Hepatocyte (in vitro differentiated cells): ENCODE measurements at regions not wholly inside any gene's neighbourhood (a gene's known extent, or its start where the extent isn't known, plus 50 kb on each side); places are given as distances from the start of the nearest gene placed in this dataset.

Experiments
- DNase-seq: peaks from one replicate; pipeline ENCODE4 v3.0.0-alpha.2; 2016; ENCODE audit warnings: low spot score
- H2AFZ ChIP-seq: fragments of 200-600 bp; sonication (generic); 2 replicates; pipeline ENCODE4 v1.6.0; 2016; ENCODE audit warnings: antibody characterized with exemption, mild to moderate bottlenecking
- H3K27ac ChIP-seq: fragments of 200-600 bp; sonication (generic); 2 replicates; pipeline ENCODE4 v1.5.1; 2016; ENCODE audit warnings: mild to moderate bottlenecking
- H3K27me3 ChIP-seq: fragments of 200-600 bp; sonication (generic); 2 replicates; pipeline ENCODE4 v1.6.1; 2016
- H3K36me3 ChIP-seq: fragments of 200-600 bp; sonication (generic); replicated peaks from 2 replicates; pipeline ENCODE4 v1.5.1; 2016; ENCODE audit warnings: low read depth; ENCODE audit not compliant: insufficient read depth
- H3K4me1 ChIP-seq: fragments of 200-600 bp; sonication (generic); 2 replicates; pipeline ENCODE4 v1.5.1; 2016; ENCODE audit warnings: mild to moderate bottlenecking, moderate library complexity; ENCODE audit not compliant: insufficient read depth
- H3K4me2 ChIP-seq: fragments of 200-600 bp; sonication (generic); 2 replicates; pipeline ENCODE4 v1.6.0; 2016
- H3K4me3 ChIP-seq: fragments of 200-600 bp; sonication (generic); 2 replicates; pipeline ENCODE4 v1.5.1; 2016; ENCODE audit warnings: mild to moderate bottlenecking
- H3K79me2 ChIP-seq: fragments of 200-600 bp; sonication (generic); 2 replicates; pipeline ENCODE4 v1.6.0; 2017; ENCODE audit warnings: mild to moderate bottlenecking
- H3K9me2 ChIP-seq: fragments of 200-600 bp; sonication (generic); replicated peaks from 2 replicates; pipeline ENCODE4 v1.6.0; 2017; ENCODE audit warnings: mild to moderate bottlenecking; ENCODE audit not compliant: insufficient read depth
- H3K9me3 ChIP-seq: fragments of 200-600 bp; sonication (generic); 2 replicates; pipeline ENCODE4 v1.5.1; 2016; ENCODE audit warnings: low read depth, mild to moderate bottlenecking
- H4K20me1 ChIP-seq: fragments of 200-600 bp; sonication (generic); 2 replicates; pipeline ENCODE4 v1.6.0; 2016; ENCODE audit warnings: mild to moderate bottlenecking; ENCODE audit not compliant: insufficient read depth, poor library complexity, severe bottlenecking
- CTCF ChIP-seq: fragments of 200-600 bp; sonication (generic); IDR thresholded peaks from 2 replicates; pipeline ENCODE4 v1.5.1; 2016; ENCODE audit warnings: antibody characterized with exemption, mild to moderate bottlenecking; ENCODE audit not compliant: poor library complexity
- EZH2 ChIP-seq: fragments of 200-600 bp; sonication (generic); IDR thresholded peaks from 2 replicates; pipeline ENCODE4 v1.6.1; 2016; ENCODE audit warnings: antibody characterized with exemption, mild to moderate bottlenecking, borderline replicate concordance
- EZH2phosphoT487 ChIP-seq: fragments of 200-600 bp; sonication (generic); IDR thresholded peaks from one replicate; pipeline ENCODE4 v1.6.1; 2018; ENCODE audit warnings: antibody characterized with exemption, mild to moderate bottlenecking, low read depth, moderate library complexity; ENCODE audit not compliant: unreplicated experiment, severe bottlenecking
- WGBS: methylation state at CpG from one replicate; pipeline ENCODE4 v1.1.6; 2016; ENCODE audit warnings: low lambda C conversion rate; ENCODE audit errors: missing lambda C conversion rate; 5-methylcytosine and 5-hydroxymethylcytosine counted together

- no peak overlapping the region for H3K27ac ChIP-seq
- H3K36me3 ChIP-seq = no peaks in the 10 kb centered on the region
- H3K9me3 ChIP-seq = no peaks in the 10 kb centered on the region
- no peaks in the 10 kb centered on the region for H3K4me1 ChIP-seq
- DNase-seq = no peak
- H2AFZ ChIP-seq = no peak overlapping the region
- 65% methylated on average over 1 of the region's 1 CpG for whole genome bisulfite sequencing
- H3K27me3 ChIP-seq = no peaks in the 10 kb centered on the region
- no peak overlapping the region for H3K4me2 ChIP-seq
- H3K79me2 ChIP-seq = no peaks in the 10 kb centered on the region
- no peak overlapping the region for H3K4me3 ChIP-seq
- no peaks in the 10 kb centered on the region for H4K20me1 ChIP-seq
- TF ChIP-seq CTCF (no peak), EZH2phosphoT487 (no peak), EZH2 (no peak)
- no peaks in the 10 kb centered on the region for H3K9me2 ChIP-seq
Observed at GRCh38 chr13:69296130-69296529, 811.5 kb upstream of the ATXN8OS start.

- Histone ChIP-seq H3K27ac (no peak overlapping the region), H2AFZ (no peak overlapping the region), H3K79me2 (no peaks in the 10 kb centered on the region), H3K36me3 (no peaks in the 10 kb centered on the region), H3K4me2 (no peak overlapping the region), H4K20me1 (no peaks in the 10 kb centered on the region), H3K9me3 (no peaks in the 10 kb centered on the region), H3K4me3 (no peak overlapping the region), H3K9me2 (no peaks in the 10 kb centered on the region), H3K27me3 (no peaks in the 10 kb centered on the region), H3K4me1 (no peaks in the 10 kb centered on the region)
- TF ChIP-seq EZH2 = no peak
- TF ChIP-seq EZH2phosphoT487 = no peak
- TF ChIP-seq CTCF = no peak
- DNase-seq = no peak
- WGBS = 92% methylated on average over 2 of the region's 2 CpGs
Observed at GRCh38 chr13:69292789-69293425, 814.7 kb upstream of the ATXN8OS start.

GRCh38 chr13:69291292-69291906, 816.2 kb upstream of the ATXN8OS start:
- TF ChIP-seq EZH2phosphoT487 (no peak), CTCF (no peak), EZH2 (no peak)
- Histone ChIP-seq H3K36me3 (no peaks in the 10 kb centered on the region), H3K79me2 (no peaks in the 10 kb centered on the region)

More at GRCh38 chr13:69291292-69291906, 816.2 kb upstream of the ATXN8OS start:
- no peaks in the 10 kb centered on the region for H3K27me3 ChIP-seq
- H4K20me1 ChIP-seq = no peaks in the 10 kb centered on the region
- no peak overlapping the region for H3K27ac ChIP-seq
- 89% methylated on average over 1 of the region's 1 CpG for WGBS
- DNase-seq = no peak
- no peak overlapping the region for H3K4me2 ChIP-seq
- no peak overlapping the region for H3K4me3 ChIP-seq
- no peaks in the 10 kb centered on the region for H3K9me2 ChIP-seq
- H2AFZ ChIP-seq = no peak overlapping the region
- H3K4me1 ChIP-seq = no peaks in the 10 kb centered on the region
- H3K9me3 ChIP-seq = no peaks in the 10 kb centered on the region
